ENCODE measurements at regions not wholly inside any gene's neighbourhood (a gene's known extent, or its start where the extent isn't known, plus 50 kb on each side); places are given as distances from the start of the nearest gene placed in this dataset.

- no peak for TF ChIP-seq CREB1 (CRISPR knock-in tag; IDR thresholded peaks at IDR 0.05; ENCODE audit: low read depth)
- TF ChIP-seq JUNB (IDR thresholded peaks at IDR 0.05; ENCODE audit: unreplicated experiment), result no peak
- TF ChIP-seq REST (IDR thresholded peaks at IDR 0.05; ENCODE audit: unreplicated experiment), result no peak
- no peak for TF ChIP-seq CTCF (conservative IDR thresholded peaks at IDR 0.05; ENCODE audit: low read depth in 2 of 2)
- TF ChIP-seq ZNF114 (CRISPR knock-in tag; IDR thresholded peaks at IDR 0.05), result no peak
- TF ChIP-seq ZNF331 (CRISPR knock-in tag; IDR thresholded peaks at IDR 0.05; ENCODE audit: low read depth), result no peak
- TF ChIP-seq EZH2phosphoT487 (IDR thresholded peaks at IDR 0.05; ENCODE audit: unreplicated experiment), result no peak
- TF ChIP-seq EZH2 (IDR thresholded peaks at IDR 0.05; ENCODE audit: low read depth, unreplicated experiment), result no peak
- no peak for TF ChIP-seq ZNF462 (CRISPR knock-in tag; IDR thresholded peaks at IDR 0.05)
- no peak for TF ChIP-seq NANOG (IDR thresholded peaks at IDR 0.05; ENCODE audit: borderline replicate concordance)
- no peak for TF ChIP-seq ETS1 (IDR thresholded peaks at IDR 0.05)
- no peak for TF ChIP-seq POLR2AphosphoS5 (IDR thresholded peaks at IDR 0.05; ENCODE audit: low read depth)
- no peak for DNase-seq (ENCODE audit: low spot score)
Measured at GRCh38 chr2:52779446-52779845, 988.2 kb upstream of the CHAC2 start.

More at GRCh38 chr2:52779446-52779845, 988.2 kb upstream of the CHAC2 start:
- no peak overlapping the region for H3K4me3 Mint-ChIP-seq
- H3K36me3 Mint-ChIP-seq (ENCODE audit: low read depth), result no peaks in the 10 kb centered on the region
- no peak overlapping the region for H3K27ac Mint-ChIP-seq
- Histone ChIP-seq H3K79me2 (replicated peaks; ENCODE audit: insufficient read depth) (no peaks in the 10 kb centered on the region), H3K27me3 (ENCODE audit: insufficient read depth) (no peaks in the 10 kb centered on the region), H4K20me1 (replicated peaks; ENCODE audit: insufficient read depth) (no peaks in the 10 kb centered on the region), H3K4me3 (no peak overlapping the region), H3K9me2 (ENCODE audit: insufficient read depth) (0 out of 2 replicates have a peak, but pooled peaks cover 3% of the 10 kb centered on the region), H3K4me2 (no peak overlapping the region), H2AFZ (no peak overlapping the region), H3K27ac (ENCODE audit: low read depth) (no peak overlapping the region), H3K36me3 (ENCODE audit: insufficient read depth) (no peaks in the 10 kb centered on the region), H3F3A (replicated peaks; ENCODE audit: low read depth) (no peaks in the 10 kb centered on the region), H3K4me1 (ENCODE audit: insufficient read depth) (no peaks in the 10 kb centered on the region)
- no peak for ATAC-seq
- H3K4me1 Mint-ChIP-seq, result no peaks in the 10 kb centered on the region
- no peaks in the 10 kb centered on the region for H3K9me3 Mint-ChIP-seq
- H3K27me3 Mint-ChIP-seq (ENCODE audit: insufficient read depth, low read depth, poor library complexity), result no peaks in the 10 kb centered on the region

Data from GM23338 (cell line).